ENCODE measurements at regions not wholly inside any gene's neighbourhood (a gene's known extent, or its start where the extent isn't known, plus 50 kb on each side); places are given as distances from the start of the nearest gene placed in this dataset.

- H3K27me3 Mint-ChIP-seq, result no peaks in the 10 kb centered on the region
- Histone ChIP-seq H3K27me3 (ENCODE audit: control insufficient read depth in 1 of 2, insufficient read depth in 2 of 2, low read length in 2 of 2) (no peaks in the 10 kb centered on the region), H3K4me1 (ENCODE audit: insufficient read depth, low read length) (no peaks in the 10 kb centered on the region), H3K9me3 (ENCODE audit: control insufficient read depth in 1 of 2, insufficient read depth in 1 of 2, low read length in 2 of 2) (no peaks in the 10 kb centered on the region), H3K36me3 (ENCODE audit: insufficient read depth, low read length) (no peaks in the 10 kb centered on the region), H3K4me3 (ENCODE audit: low read length) (no peak overlapping the region), H3K27ac (ENCODE audit: low read depth in 1 of 2, low read length in 2 of 2) (no peak overlapping the region)
- no peaks in the 10 kb centered on the region for H3K4me1 Mint-ChIP-seq (ENCODE audit: low read depth)
- POLR2A ChIA-PET, result interaction anchor here (0.6 kb wide), 1 partner anchor 155 kb away, joined by 3 read pairs; no protein-coding TSS in a partner anchor
- ATAC-seq (ENCODE audit: poor library complexity) (no peak), DNase-seq (peak in 1 of 14 experiments; percentile 2)
- intact Hi-C loops (cut with DNase I, micrococcal nuclease), result no loop called here
- H3K27ac Mint-ChIP-seq, result no peak overlapping the region
- CTCF ChIA-PET, result no interaction called here
- H3K36me3 Mint-ChIP-seq (ENCODE audit: low read depth), result no peaks in the 10 kb centered on the region
- TF ChIP-seq, protein P1, sequence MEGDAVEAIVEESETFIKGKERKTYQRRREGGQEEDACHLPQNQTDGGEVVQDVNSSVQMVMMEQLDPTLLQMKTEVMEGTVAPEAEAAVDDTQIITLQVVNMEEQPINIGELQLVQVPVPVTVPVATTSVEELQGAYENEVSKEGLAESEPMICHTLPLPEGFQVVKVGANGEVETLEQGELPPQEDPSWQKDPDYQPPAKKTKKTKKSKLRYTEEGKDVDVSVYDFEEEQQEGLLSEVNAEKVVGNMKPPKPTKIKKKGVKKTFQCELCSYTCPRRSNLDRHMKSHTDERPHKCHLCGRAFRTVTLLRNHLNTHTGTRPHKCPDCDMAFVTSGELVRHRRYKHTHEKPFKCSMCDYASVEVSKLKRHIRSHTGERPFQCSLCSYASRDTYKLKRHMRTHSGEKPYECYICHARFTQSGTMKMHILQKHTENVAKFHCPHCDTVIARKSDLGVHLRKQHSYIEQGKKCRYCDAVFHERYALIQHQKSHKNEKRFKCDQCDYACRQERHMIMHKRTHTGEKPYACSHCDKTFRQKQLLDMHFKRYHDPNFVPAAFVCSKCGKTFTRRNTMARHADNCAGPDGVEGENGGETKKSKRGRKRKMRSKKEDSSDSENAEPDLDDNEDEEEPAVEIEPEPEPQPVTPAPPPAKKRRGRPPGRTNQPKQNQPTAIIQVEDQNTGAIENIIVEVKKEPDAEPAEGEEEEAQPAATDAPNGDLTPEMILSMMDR (IDR thresholded peaks at IDR 0.05), result no peak
- H3K9me3 Mint-ChIP-seq, result no peaks in the 10 kb centered on the region
- H3K4me3 Mint-ChIP-seq, result no peak overlapping the region
Measured at GRCh38 chr5:158463938-158464337, 605.0 kb upstream of the CLINT1 start.

- Histone ChIP-seq H3K4me1 (ENCODE audit: insufficient read depth, low read length) (no peaks in the 10 kb centered on the region), H3K4me3 (ENCODE audit: low read length) (no peak overlapping the region), H3K27me3 (ENCODE audit: control insufficient read depth in 1 of 2, insufficient read depth in 2 of 2, low read length in 2 of 2) (no peaks in the 10 kb centered on the region), H3K36me3 (ENCODE audit: insufficient read depth, low read length) (no peaks in the 10 kb centered on the region), H3K9me3 (ENCODE audit: control insufficient read depth in 1 of 2, insufficient read depth in 1 of 2, low read length in 2 of 2) (no peaks in the 10 kb centered on the region), H3K27ac (ENCODE audit: low read depth in 1 of 2, low read length in 2 of 2) (no peak overlapping the region)
- TF ChIP-seq, protein P1 (IDR thresholded peaks at IDR 0.05), result no peak
- Mint-ChIP-seq H3K36me3 (ENCODE audit: low read depth) (no peaks in the 10 kb centered on the region), H3K9me3 (no peaks in the 10 kb centered on the region), H3K4me1 (ENCODE audit: low read depth) (no peaks in the 10 kb centered on the region), H3K27ac (no peak overlapping the region), H3K27me3 (no peaks in the 10 kb centered on the region), H3K4me3 (no peak overlapping the region)
- no peak for ATAC-seq (ENCODE audit: poor library complexity)
- ChIA-PET POLR2A (interaction anchor here (0.6 kb wide), 1 partner anchor 154 kb away, joined by 3 read pairs; no protein-coding TSS in a partner anchor), CTCF (no interaction called here)
- intact Hi-C loops (cut with DNase I, micrococcal nuclease), result no loop called here
- no peak for DNase-seq
Measured at GRCh38 chr5:158463188-158463587, 604.2 kb upstream of the CLINT1 start.

DNA sequence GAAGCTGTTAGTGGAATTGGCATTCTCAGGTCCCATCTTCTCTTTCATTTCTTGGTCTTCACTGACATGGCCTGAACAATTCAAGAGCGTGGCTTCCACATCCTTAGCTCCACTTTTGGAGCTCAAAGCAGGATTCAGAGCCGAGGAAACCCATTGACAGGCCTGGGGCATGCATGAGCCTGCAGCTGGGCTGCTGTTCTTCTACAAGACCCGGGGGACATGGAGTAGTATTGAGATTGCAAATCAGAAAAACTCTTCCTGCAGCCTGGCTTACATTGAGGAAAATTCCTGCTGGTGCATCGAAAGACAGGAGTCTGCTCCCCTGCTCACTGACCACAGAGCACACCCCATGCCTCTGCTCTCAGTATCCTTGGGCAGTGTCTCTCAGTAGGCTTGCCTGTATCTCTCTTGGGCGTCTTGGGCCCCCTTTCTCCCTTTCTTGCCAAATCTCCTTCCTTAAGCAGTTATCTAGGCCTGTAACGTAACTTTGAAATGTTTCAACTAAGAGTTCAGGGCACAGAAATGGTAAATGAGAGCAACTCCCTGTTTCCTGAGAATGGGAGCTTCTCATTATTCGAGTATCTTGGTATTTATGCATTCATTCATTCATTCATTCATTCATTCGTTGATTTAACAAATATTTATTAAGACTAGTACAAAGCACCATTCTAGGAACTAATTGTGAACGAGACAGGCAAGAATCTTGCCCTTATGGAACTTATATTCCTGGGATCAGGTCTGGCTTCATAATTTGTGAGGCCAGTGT, 603.6 kb upstream of the CLINT1 start:
- Histone ChIP-seq H3K27ac (ENCODE audit: low read depth in 1 of 2, low read length in 2 of 2) (no peak overlapping the region), H3K4me1 (ENCODE audit: insufficient read depth, low read length) (no peaks in the 10 kb centered on the region), H3K27me3 (ENCODE audit: control insufficient read depth in 1 of 2, insufficient read depth in 2 of 2, low read length in 2 of 2) (no peaks in the 10 kb centered on the region), H3K4me3 (ENCODE audit: low read length) (no peak overlapping the region), H3K36me3 (ENCODE audit: insufficient read depth, low read length) (no peaks in the 10 kb centered on the region), H3K9me3 (ENCODE audit: control insufficient read depth in 1 of 2, insufficient read depth in 1 of 2, low read length in 2 of 2) (no peaks in the 10 kb centered on the region)
- H3K36me3 Mint-ChIP-seq (ENCODE audit: low read depth), result no peaks in the 10 kb centered on the region
- intact Hi-C loops (cut with DNase I, micrococcal nuclease), result no loop called here
- H3K27ac Mint-ChIP-seq, result no peak overlapping the region
- no peaks in the 10 kb centered on the region for H3K9me3 Mint-ChIP-seq
- H3K4me3 Mint-ChIP-seq, result no peak overlapping the region
- CTCF ChIA-PET, result no interaction called here
- H3K27me3 Mint-ChIP-seq, result no peaks in the 10 kb centered on the region
- POLR2A ChIA-PET, result no interaction called here
- H3K4me1 Mint-ChIP-seq (ENCODE audit: low read depth), result no peaks in the 10 kb centered on the region
- ATAC-seq (ENCODE audit: poor library complexity) (no peak), DNase-seq (no peak)
- TF ChIP-seq, protein P1 (IDR thresholded peaks at IDR 0.05), result no peak

All from CD4-positive, alpha-beta T cell (primary cell).